SK-N-SH (cell line): ENCODE measurements at regions not wholly inside any gene's neighbourhood (a gene's known extent, or its start where the extent isn't known, plus 50 kb on each side); places are given as distances from the start of the nearest gene placed in this dataset.

ENCODE experiments used
- CTCF ChIA-PET: fragments of 300-600, 350-600 bp; formaldehyde crosslinking; extraction: SDS; loops from one replicate; lab custom pipeline; 2021; lab: Yijun Ruan, JAX
- POLR2A ChIA-PET: fragments of 350-600 bp; sonication (Branson Sonifier 250); formaldehyde crosslinking; extraction: SDS; loops from one replicate; lab custom pipeline; 2020; ENCODE audit warnings: antibody characterized with exemption, inconsistent platforms; lab: Yijun Ruan, JAX
- DNase-seq: peaks from one replicate; pipeline ENCODE4 v3.0.0; 2012
- H2AFZ ChIP-seq: fragments of 200-600 bp; sonication (generic); 2 replicates; pipeline ENCODE4 v1.8.1; 2016; ENCODE audit warnings: antibody characterized with exemption, mild to moderate bottlenecking, low read depth
- H3F3A ChIP-seq: fragments of 200-600 bp; sonication (generic); replicated peaks from 2 replicates; pipeline ENCODE3; 2016; ENCODE audit warnings: antibody characterized with exemption, mild to moderate bottlenecking; ENCODE audit not compliant: insufficient read depth
- H3K27ac ChIP-seq, 2 experiments: fragments of 200-500 bp in 1 of 2; fragments of 200-600 bp in 1 of 2; sonication (Bioruptor generic) in 1 of 2; sonication (generic), shearing (Covaris generic) in 1 of 2; 2 replicates each; pipeline versions ENCODE4 v1.5.1 to v1.6.1; 2014 to 2016; ENCODE audit warnings: low read depth in 2 of 2, inconsistent platforms in 1 of 2, low read length in 1 of 2, mild to moderate bottlenecking in 1 of 2, mixed read lengths in 1 of 2
- H3K27me3 ChIP-seq: fragments of 200-600 bp; sonication (generic), shearing (Covaris generic); 2 replicates; pipeline ENCODE4 v1.6.1; 2016; ENCODE audit warnings: mixed run types; ENCODE audit not compliant: insufficient read depth
- H3K36me3 ChIP-seq, 2 experiments: fragments of 200-500 bp in 1 of 2; fragments of 200-600 bp in 1 of 2; sonication (Bioruptor generic) in 1 of 2; sonication (generic) in 1 of 2; replicated peaks in 1 of 2; 2 replicates each; pipeline versions ENCODE3 to v1.5.1; 2014 to 2016; ENCODE audit warnings: low read length in 1 of 2, mild to moderate bottlenecking in 1 of 2; ENCODE audit not compliant: insufficient read depth in 2 of 2, control insufficient read depth in 1 of 2
- H3K4me1 ChIP-seq, 2 experiments: fragments of 200-500 bp in 1 of 2; fragments of 200-600 bp in 1 of 2; sonication (Bioruptor generic) in 1 of 2; sonication (generic), shearing (Covaris generic) in 1 of 2; 2 replicates each; pipeline versions ENCODE4 v1.5.1 to v1.6.1; 2014 to 2016; ENCODE audit warnings: low read depth in 1 of 2, low read length in 1 of 2, mixed run types in 1 of 2; ENCODE audit not compliant: insufficient read depth in 2 of 2, control insufficient read depth in 1 of 2
- H3K4me2 ChIP-seq: fragments of 200-600 bp; sonication (generic), shearing (Covaris generic); 2 replicates; pipeline ENCODE4 v1.6.1; 2017; ENCODE audit warnings: mixed run types
- H3K4me3 ChIP-seq, 2 experiments: fragments of 200-500 bp in 1 of 2; fragments of 200-600 bp in 1 of 2; sonication (Bioruptor generic) in 1 of 2; sonication (generic), shearing (Covaris generic) in 1 of 2; 2 replicates each; pipeline versions ENCODE4 v1.5.1 to v1.8.1; 2014 to 2016; ENCODE audit warnings: low read depth in 2 of 2, inconsistent platforms in 1 of 2, low read length in 1 of 2, mild to moderate bottlenecking in 1 of 2, mixed read lengths in 1 of 2, moderate library complexity in 1 of 2
- H3K79me2 ChIP-seq: fragments of 200-600 bp; sonication (generic); 2 replicates; pipeline ENCODE4 v1.8.1; 2017; ENCODE audit warnings: mild to moderate bottlenecking; ENCODE audit not compliant: insufficient read depth
- H3K9ac ChIP-seq: fragments of 200-600 bp; sonication (generic); 2 replicates; pipeline ENCODE4 v1.6.1; 2017; ENCODE audit warnings: mixed run types
- H3K9me2 ChIP-seq: fragments of 200-600 bp; sonication (generic); 2 replicates; pipeline ENCODE4 v1.6.1; 2017; ENCODE audit warnings: mixed run types
- H3K9me3 ChIP-seq: fragments of 200-600 bp; sonication (generic); 2 replicates; pipeline ENCODE4 v1.6.1; 2017; ENCODE audit warnings: mixed run types, mild to moderate bottlenecking, moderate library complexity
- H4K20me1 ChIP-seq: fragments of 200-600 bp; sonication (generic); 2 replicates; pipeline ENCODE4 v1.6.1; 2017; ENCODE audit warnings: mild to moderate bottlenecking, mixed run types; ENCODE audit not compliant: insufficient read depth
- CHD2 ChIP-seq: fragments of 150-350 bp; IDR thresholded peaks from 2 replicates; pipeline ENCODE4 v1.6.1; 2018; ENCODE audit warnings: low read length; ENCODE audit not compliant: partially characterized antibody
- GABPA ChIP-seq: IDR thresholded peaks from 2 replicates; pipeline ENCODE4 v1.4.0; 2012; ENCODE audit warnings: low read depth, mild to moderate bottlenecking
- GATA2 ChIP-seq: sonication (generic); formaldehyde crosslinking; IDR thresholded peaks from 2 replicates; pipeline ENCODE4 v1.5.0; 2020; ENCODE audit warnings: mild to moderate bottlenecking, missing genetic modification reagents
- IRF3 ChIP-seq: fragments of 150-350 bp; IDR thresholded peaks from 2 replicates; pipeline ENCODE4 v1.6.1; 2016; ENCODE audit warnings: mild to moderate bottlenecking, low read depth, low read length
- JUND ChIP-seq: IDR thresholded peaks from 2 replicates; pipeline ENCODE4 v1.4.0; 2012
- MEF2A ChIP-seq: IDR thresholded peaks from 2 replicates; pipeline ENCODE4 v1.4.0; 2012; ENCODE audit warnings: low read depth, borderline replicate concordance
- NRF1 ChIP-seq: IDR thresholded peaks from 2 replicates; pipeline ENCODE4 v1.6.1; 2012; ENCODE audit warnings: low read depth, mild to moderate bottlenecking, low read length
- PBX3 ChIP-seq: IDR thresholded peaks from 2 replicates; pipeline ENCODE4; 2012
- RAD21 ChIP-seq: IDR thresholded peaks from 2 replicates; pipeline ENCODE4 v1.6.1; 2012; ENCODE audit warnings: mild to moderate bottlenecking, low read length
- RCOR1 ChIP-seq: fragments of 150-350 bp; IDR thresholded peaks from 2 replicates; pipeline ENCODE4 v1.6.1; 2017; ENCODE audit warnings: antibody characterized with exemption, low read length
- RXRA ChIP-seq: IDR thresholded peaks from 2 replicates; pipeline ENCODE4 v1.4.0; 2012; ENCODE audit warnings: low read depth, mild to moderate bottlenecking, borderline replicate concordance
- SIN3A ChIP-seq: IDR thresholded peaks from 2 replicates; pipeline ENCODE4 v1.6.1; 2012; ENCODE audit warnings: low read depth, mild to moderate bottlenecking, low read length, moderate library complexity, borderline replicate concordance
- WGBS: methylation state at CpG from one replicate; pipeline ENCODE4 v1.1.6; 2017; ENCODE audit warnings: low lambda C conversion rate; 5-methylcytosine and 5-hydroxymethylcytosine counted together

GRCh38 chr13:79901336-79901735 lies 420.4 kb downstream of the NDFIP2 start:
- Histone ChIP-seq H3K4me3 (no peak overlapping the region), H2AFZ (no peak overlapping the region)
- CTCF ChIA-PET = interaction anchor here (2.4 kb wide), 1 partner anchor 10 kb away, joined by 8 read pairs; no protein-coding TSS in a partner anchor

GRCh38 chr13:79900356-79900755 lies 419.4 kb downstream of the NDFIP2 start:
- H2AFZ ChIP-seq = no peak overlapping the region
- no peak overlapping the region for H3K4me2 ChIP-seq
- DNase-seq = no peak
- H3K9me3 ChIP-seq = no peaks in the 10 kb centered on the region
- H4K20me1 ChIP-seq = no peaks in the 10 kb centered on the region
- H3K9ac ChIP-seq = no peak overlapping the region
- no peak overlapping the region for H3K4me3 ChIP-seq
- H3K27ac ChIP-seq = no peak overlapping the region
- no peaks in the 10 kb centered on the region for H3K9me2 ChIP-seq
- no peaks in the 10 kb centered on the region for H3K79me2 ChIP-seq
- no peak for TF ChIP-seq GATA2 (CRISPR knock-in tag)
- H3K36me3 ChIP-seq = no peaks in the 10 kb centered on the region
- WGBS = 100% methylated on average over 1 of the region's 1 CpG
- CTCF ChIA-PET = interaction anchor here (2.4 kb wide), 1 partner anchor 11 kb away, joined by 8 read pairs; no protein-coding TSS in a partner anchor
- POLR2A ChIA-PET = no interaction called here
- no peaks in the 10 kb centered on the region for H3K27me3 ChIP-seq
- peaks cover 0 to 3% of the 10 kb centered on the region in 2 experiments; a peak in 1 of 4 replicates for H3K4me1 ChIP-seq
- H3F3A ChIP-seq = no peaks in the 10 kb centered on the region

More at GRCh38 chr13:79901336-79901735, 420.4 kb downstream of the NDFIP2 start:
- Histone ChIP-seq H3K9ac (no peak overlapping the region), H4K20me1 (no peaks in the 10 kb centered on the region), H3K27me3 (no peaks in the 10 kb centered on the region), H3F3A (no peaks in the 10 kb centered on the region), H3K4me1 (peaks cover 0 to 3% of the 10 kb centered on the region in 2 experiments; a peak in 1 of 4 replicates), H3K79me2 (no peaks in the 10 kb centered on the region), H3K27ac (no peak overlapping the region), H3K4me2 (no peak overlapping the region), H3K9me3 (no peaks in the 10 kb centered on the region), H3K9me2 (no peaks in the 10 kb centered on the region), H3K36me3 (no peaks in the 10 kb centered on the region)
- DNase-seq = no peak
- WGBS = 92% methylated on average over 5 of the region's 5 CpGs
- no peak for TF ChIP-seq GABPA
- no peak for TF ChIP-seq NRF1
- TF ChIP-seq CHD2 = no peak
- TF ChIP-seq IRF3 = no peak
- TF ChIP-seq MEF2A = no peak
- TF ChIP-seq SIN3A = no peak
- TF ChIP-seq RAD21 = no peak
- TF ChIP-seq RXRA = no peak
- TF ChIP-seq PBX3 = no peak
- TF ChIP-seq JUND = no peak
- no peak for TF ChIP-seq RCOR1
- POLR2A ChIA-PET = no interaction called here
